NCI-H526 (cell line): ENCODE measurements at regions not wholly inside any gene's neighbourhood (a gene's known extent, or its start where the extent isn't known, plus 50 kb on each side); places are given as distances from the start of the nearest gene placed in this dataset.

Experiments used
- DNase-seq, 2 experiments: peaks; one replicate each; lab custom pipeline; 2025; lab: John Stamatoyannopoulos, UW

GRCh38 chr5:142508591-142508990 lies 177.3 kb downstream of the FGF1 start:
- no peak for DNase-seq

DNA sequence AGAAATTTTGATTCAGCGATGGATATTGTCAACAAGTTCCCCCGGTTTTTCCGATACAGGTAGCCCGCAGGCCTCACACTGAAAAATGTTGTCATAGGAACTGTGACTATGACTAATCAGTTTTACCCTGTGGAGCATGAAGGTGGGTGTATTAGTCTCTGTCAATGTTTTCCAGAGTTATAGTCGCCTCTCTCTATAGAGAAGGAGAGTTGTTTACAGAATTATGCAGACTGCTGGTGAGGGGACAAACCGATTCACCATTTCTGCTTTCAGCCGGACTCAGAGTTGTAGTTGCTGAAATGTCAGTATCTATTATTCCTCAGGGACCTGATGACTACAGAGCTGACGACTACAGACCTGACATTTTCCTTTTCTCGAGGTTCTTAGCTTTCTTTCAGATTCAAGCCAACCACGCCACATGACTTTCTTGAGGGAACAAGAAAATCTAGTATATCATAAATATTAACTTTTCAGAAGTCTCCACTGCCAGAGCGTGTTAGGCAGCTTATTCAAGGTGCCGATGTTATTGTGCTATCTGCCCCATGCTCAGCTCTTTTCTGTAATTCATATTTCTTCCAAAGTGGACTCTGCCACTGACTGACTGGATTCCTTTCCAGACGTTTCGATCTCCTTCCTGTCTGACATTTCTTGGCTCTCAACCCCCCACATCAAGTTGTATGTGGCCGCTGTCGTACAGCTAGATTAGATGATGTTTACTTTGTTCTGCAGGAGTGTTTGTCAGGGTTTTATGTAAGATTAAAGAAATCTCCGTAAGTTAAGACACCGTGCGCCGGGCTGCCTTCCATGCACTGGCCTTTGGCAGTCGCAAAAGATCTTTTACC lies 178.1 kb downstream of the FGF1 start:
- no peak for DNase-seq

DNA sequence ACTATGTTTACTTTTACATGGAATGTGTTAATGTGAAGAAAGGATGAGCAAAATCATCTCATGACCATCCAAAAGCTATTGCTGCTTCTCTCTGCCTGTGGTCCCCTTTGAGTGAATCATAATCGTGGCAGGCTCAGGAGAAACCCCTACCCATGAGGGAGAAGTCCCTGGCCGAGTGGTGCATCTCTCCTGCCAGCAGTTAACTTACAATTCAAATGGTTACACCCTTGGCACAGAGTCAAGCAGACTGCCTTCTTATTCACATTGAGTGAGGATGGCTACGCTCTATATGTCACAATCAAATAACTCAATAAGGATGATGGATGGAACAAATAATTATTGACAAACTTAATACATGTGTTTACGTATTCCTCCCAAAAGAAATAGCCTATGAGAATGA lies 179.1 kb downstream of the FGF1 start:
- no peak for DNase-seq

- no peak for DNase-seq
These were observed 179.8 kb downstream of the FGF1 start for GRCh38 chr5:142506046-142506445.

- no peak for DNase-seq
These were observed 177.1 kb upstream of the SPRY4 start for GRCh38 chr5:142501890-142502289.

- DNase-seq = no peak
These were observed 175.5 kb upstream of the SPRY4 start for GRCh38 chr5:142500227-142500905.

- peak in 1 of 2 experiments; percentile 9 for DNase-seq
These were observed 174.9 kb upstream of the SPRY4 start for GRCh38 chr5:142499591-142500226.

DNA sequence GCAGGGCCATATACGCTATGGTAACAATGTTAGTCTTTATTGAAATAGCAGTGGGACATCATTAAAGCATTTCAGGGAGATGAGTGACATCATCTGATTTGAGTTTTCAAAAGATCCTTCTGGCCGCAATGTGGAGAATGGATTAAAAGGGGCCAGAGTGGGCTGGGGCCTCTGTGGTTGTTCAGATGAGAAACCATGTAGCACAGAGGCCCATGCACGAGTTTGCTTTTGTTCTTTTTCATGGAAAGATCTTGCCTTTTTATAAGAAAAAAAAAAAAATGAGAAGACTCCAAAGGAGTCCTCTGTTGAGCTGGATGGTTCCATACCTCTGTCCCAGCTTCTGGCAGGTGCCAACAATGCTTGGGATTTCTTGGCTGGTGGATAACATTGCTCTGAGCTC lies 173.5 kb upstream of the SPRY4 start:
- DNase-seq = no peak

GRCh38 chr5:142495531-142495930 lies 170.7 kb upstream of the SPRY4 start:
- no peak for DNase-seq

DNA sequence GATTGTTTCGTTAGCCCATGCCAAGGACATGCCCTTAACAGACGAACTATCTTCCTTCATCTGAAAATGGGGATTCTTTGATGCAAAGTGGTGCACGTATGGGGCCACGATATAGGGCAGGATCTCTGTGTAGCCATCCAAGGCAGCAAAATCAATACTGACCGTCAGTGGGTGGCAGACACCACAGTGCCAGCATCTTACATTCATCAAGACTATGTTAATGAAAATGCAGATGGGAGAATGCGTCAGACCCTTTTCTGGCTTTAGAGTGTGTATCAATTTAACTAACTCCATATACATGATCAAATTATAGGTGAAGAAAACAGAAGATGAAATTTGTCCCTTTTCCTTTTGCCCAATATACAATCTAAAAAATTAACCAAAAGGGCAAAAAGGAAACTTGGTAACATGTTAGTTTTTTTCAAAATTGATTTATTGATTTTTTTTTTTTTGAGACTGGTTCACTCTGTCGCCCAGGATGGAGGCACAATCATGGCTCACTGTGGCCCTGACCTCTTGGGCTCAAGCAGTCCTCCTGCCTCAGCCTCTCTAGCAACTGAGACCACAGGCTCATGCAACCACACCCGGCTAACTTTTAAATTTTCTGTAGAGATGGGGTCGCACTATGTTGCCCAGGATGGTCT lies 169.2 kb upstream of the SPRY4 start:
- DNase-seq = no peak

GRCh38 chr5:142492781-142493281 lies 168.0 kb upstream of the SPRY4 start:
- DNase-seq = no peak

- DNase-seq = no peak
These were observed 166.9 kb upstream of the SPRY4 start for GRCh38 chr5:142491679-142492078.

GRCh38 chr5:142491270-142491669 lies 166.4 kb upstream of the SPRY4 start:
- DNase-seq = no peak

DNA sequence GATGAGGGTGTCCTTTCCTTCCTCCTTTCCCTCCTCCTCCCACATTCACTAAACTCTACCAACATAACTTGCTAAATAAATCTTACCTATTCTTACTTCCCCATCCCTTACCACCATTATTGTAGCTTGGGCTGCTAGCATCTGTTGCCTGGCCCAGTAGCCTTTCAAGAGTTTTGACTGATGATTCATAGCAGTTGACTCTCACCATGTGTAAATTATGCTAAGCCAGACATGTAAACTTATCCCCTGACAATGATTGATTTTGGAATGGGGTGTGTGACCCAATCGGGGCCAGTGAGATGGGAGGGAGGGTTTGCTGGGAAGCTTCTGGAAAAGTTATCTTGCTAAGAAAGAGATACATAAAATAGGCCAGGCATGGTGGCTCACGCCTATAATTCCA lies 161.8 kb upstream of the SPRY4 start:
- no peak for DNase-seq

DNA sequence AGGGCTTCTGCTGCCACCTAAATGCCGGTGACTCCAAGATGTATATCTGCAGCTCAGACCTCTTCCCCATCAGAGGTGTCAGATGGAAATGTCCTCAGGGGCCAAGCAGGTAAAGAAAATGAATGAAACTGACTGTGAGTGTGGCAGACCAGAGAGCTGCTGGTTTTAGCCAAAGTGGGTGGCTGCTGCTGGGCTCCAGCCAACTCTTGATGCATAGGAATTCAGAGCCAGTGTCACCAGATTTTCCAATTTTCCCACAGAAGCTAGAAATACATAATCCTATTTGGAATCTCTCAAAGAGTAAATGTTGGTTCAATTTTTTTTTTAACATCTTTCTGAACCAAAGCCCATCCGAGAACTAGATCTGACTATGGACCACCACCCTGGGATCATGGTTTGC lies 161.2 kb upstream of the SPRY4 start:
- DNase-seq = no peak

DNA sequence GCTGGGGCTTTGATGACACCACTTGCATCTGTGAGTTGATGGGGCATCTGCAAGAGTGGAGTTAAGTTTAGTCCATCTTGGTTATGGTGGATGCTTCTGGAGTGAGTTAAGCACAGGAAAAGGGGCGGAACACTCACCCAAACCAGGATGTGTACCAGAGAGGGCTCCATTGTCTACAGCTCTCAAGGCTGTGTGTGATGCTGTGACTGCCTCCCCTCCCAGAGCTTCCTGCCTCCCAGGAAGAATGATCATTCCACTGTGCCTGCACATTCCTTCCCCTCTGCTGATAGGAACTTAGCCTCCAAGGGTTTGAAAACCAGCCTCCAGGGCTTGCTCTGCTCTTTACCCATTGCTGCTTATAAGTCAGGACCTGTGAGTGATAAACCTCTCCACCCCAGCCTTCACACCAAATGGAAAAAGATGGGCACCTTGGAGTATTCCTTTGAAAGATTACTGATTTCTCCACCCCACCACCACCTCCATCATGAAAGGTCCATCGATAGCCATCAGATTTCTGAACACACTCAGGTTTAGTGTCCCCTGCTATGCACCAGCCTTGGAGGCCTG lies 160.1 kb upstream of the SPRY4 start:
- DNase-seq = no peak

DNA sequence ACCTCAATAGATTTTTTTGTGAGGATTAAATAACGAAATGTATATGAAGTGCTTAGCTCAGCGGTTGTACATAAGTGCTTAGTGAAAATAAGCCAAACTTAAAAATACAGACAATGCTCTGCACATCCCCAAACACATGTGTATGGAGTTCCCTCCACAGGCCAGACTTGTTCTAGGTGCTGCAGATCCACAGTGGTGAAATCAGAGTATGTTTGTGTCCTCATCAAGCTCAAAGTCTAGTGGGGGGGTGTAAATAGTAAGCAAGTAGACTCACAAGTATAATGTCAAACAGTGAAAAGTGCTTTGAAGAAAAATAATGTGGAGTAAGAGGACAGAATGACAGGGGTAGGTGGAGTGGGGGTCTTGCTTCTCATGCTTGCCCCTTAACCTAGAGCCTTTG lies 157.4 kb upstream of the SPRY4 start:
- no peak for DNase-seq

DNA sequence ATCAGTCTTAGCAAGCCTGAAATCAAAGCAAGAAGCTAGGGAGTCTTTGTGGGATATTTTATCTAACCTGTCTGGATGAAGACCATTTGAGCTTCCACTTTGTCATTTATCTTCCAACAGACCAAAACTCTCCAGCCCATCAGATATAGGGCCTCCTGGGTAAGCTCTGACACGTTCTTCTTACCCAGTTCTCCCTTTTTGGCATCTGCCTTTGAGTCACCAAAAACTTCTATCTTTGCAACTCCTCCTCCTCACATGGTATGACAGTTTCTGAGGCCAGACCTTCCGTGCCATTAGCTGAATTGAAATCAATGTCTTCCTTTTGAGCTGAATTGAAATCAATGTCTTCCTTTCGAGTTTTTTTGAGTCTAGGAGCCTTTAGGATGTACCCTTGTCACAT lies 156.6 kb upstream of the SPRY4 start:
- DNase-seq = no peak

GRCh38 chr5:142479854-142480519 lies 155.2 kb upstream of the SPRY4 start:
- no peak for DNase-seq

GRCh38 chr5:142479150-142479549 lies 154.3 kb upstream of the SPRY4 start:
- no peak for DNase-seq

DNA sequence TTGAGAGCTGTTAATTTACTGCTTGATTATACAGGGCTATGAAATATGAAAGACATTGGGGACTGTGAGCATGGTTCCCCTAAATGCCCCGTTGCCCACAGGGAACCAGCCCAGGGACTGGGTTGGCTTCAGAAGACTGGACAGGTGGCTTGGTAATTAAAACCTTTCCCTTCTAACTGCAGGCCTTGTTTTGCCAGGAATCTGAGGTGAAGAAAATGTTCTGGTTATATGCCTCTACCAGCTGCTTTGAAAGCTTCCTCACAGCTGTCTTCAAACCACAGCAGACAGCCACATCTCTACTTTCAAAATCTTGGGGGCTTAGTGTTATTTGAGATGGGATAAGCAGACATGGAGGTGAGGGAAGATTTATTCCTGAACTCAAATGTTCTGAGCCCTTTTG lies 153.3 kb upstream of the SPRY4 start:
- DNase-seq = no peak
